ENCODE measurements at regions not wholly inside any gene's neighbourhood (a gene's known extent, or its start where the extent isn't known, plus 50 kb on each side); places are given as distances from the start of the nearest gene placed in this dataset.
"Not testable (repeated sequence)": the region's sequence is repeated elsewhere in the genome, so short reads cannot be mapped to it uniquely, and the experiment has no call there.

GRCh38 chr13:16050055-16050454, 3131.6 kb downstream of the TUBA3C start:
- not testable (repeated sequence) for H3K27me3 Mint-ChIP-seq; H3K27ac Mint-ChIP-seq; H3K9me3 Mint-ChIP-seq; H3K36me3 Mint-ChIP-seq; H3K4me3 Mint-ChIP-seq; H3K4me1 Mint-ChIP-seq (ENCODE audit: unreplicated experiment)
- peak; percentile 54 for DNase-seq (ENCODE audit: extremely low spot score, unreplicated experiment)

GRCh38 chr13:16017494-16018009, 3164.1 kb downstream of the TUBA3C start:
- H3K4me1 Mint-ChIP-seq (ENCODE audit: unreplicated experiment); H3K36me3 Mint-ChIP-seq; H3K4me3 Mint-ChIP-seq; DNase-seq (ENCODE audit: extremely low spot score, unreplicated experiment); H3K27ac Mint-ChIP-seq; H3K27me3 Mint-ChIP-seq: not testable (repeated sequence)
- H3K9me3 Mint-ChIP-seq = peaks cover 11% of the 10 kb centered on the region

- not testable (repeated sequence) for H3K27me3 Mint-ChIP-seq; H3K4me1 Mint-ChIP-seq (ENCODE audit: unreplicated experiment); H3K36me3 Mint-ChIP-seq; H3K27ac Mint-ChIP-seq; DNase-seq (ENCODE audit: extremely low spot score, unreplicated experiment); H3K9me3 Mint-ChIP-seq; H3K4me3 Mint-ChIP-seq
Observed at GRCh38 chr13:16008271-16008670, 3173.4 kb downstream of the TUBA3C start.
